Caco-2 (cell line): ENCODE measurements at regions not wholly inside any gene's neighbourhood (a gene's known extent, or its start where the extent isn't known, plus 50 kb on each side); places are given as distances from the start of the nearest gene placed in this dataset.

Experiments
- BruUV-seq: library from RNA; stranded (reverse); fragments of 400-500 nt; replicated peaks from 2 replicates; lab custom pipeline; 2021; lab: Mats Ljungman, UMichigan
- CTCF ChIA-PET: fragments of 300-600 bp; sonication (Branson Sonifier 250); formaldehyde crosslinking; loops from one replicate; lab custom pipeline; 2022; ENCODE audit warnings: antibody characterized with exemption; lab: Charles Lee
- POLR2A ChIA-PET: fragments of 300-600 bp; sonication (Branson Sonifier 250); formaldehyde crosslinking; loops from one replicate; lab custom pipeline; 2022; ENCODE audit warnings: antibody characterized with exemption; lab: Charles Lee
- DNase-seq, 2 experiments: peaks; one replicate each; pipeline versions ENCODE4 v3.0.0 to v3.0.0-alpha.2; 2020 to 2022
- H3K27me3 ChIP-seq: replicated peaks from 2 replicates; pipeline ENCODE4 v1.6.0; 2011; ENCODE audit warnings: low read length; ENCODE audit not compliant: control insufficient read depth, insufficient read depth
- H3K36me3 ChIP-seq: 2 replicates; pipeline ENCODE4 v1.5.1; 2011; ENCODE audit warnings: low read length; ENCODE audit not compliant: control insufficient read depth, insufficient read depth
- H3K4me1 ChIP-seq: fragments of 250-450 bp; sonication (Bioruptor Pico); 2 replicates; pipeline ENCODE4 v1.5.1; 2020; ENCODE audit warnings: mild to moderate bottlenecking
- H3K4me3 ChIP-seq: 2 replicates; pipeline ENCODE4 v1.5.1; 2011; ENCODE audit warnings: low read depth, mild to moderate bottlenecking, control low read depth, low read length
- H3K9me3 ChIP-seq: fragments of 250-450 bp; sonication (Bioruptor Pico); 2 replicates; pipeline ENCODE4 v1.5.1; 2020; ENCODE audit warnings: mild to moderate bottlenecking, moderate library complexity
- H3K27ac Mint-ChIP-seq: one replicate; pipeline ENCODE4 v1.8.0; 2022; ENCODE audit warnings: mixed read lengths; ENCODE audit not compliant: unreplicated experiment
- H3K27me3 Mint-ChIP-seq: one replicate; pipeline ENCODE4 v1.8.0; 2022; ENCODE audit warnings: mixed read lengths; ENCODE audit not compliant: insufficient read depth, unreplicated experiment
- H3K36me3 Mint-ChIP-seq: one replicate; pipeline ENCODE4 v1.8.0; 2022; ENCODE audit warnings: mild to moderate bottlenecking, mixed read lengths; ENCODE audit not compliant: insufficient read depth, unreplicated experiment
- H3K4me1 Mint-ChIP-seq: one replicate; pipeline ENCODE4 v1.8.0; 2022; ENCODE audit warnings: low read depth, mixed read lengths; ENCODE audit not compliant: unreplicated experiment
- H3K4me3 Mint-ChIP-seq: one replicate; pipeline ENCODE4 v1.8.0; 2022; ENCODE audit warnings: mild to moderate bottlenecking, moderate library complexity, mixed read lengths; ENCODE audit not compliant: unreplicated experiment
- H3K9me3 Mint-ChIP-seq: one replicate; pipeline ENCODE4 v1.8.0; 2022; ENCODE audit warnings: mixed read lengths; ENCODE audit not compliant: unreplicated experiment
- CTCF ChIP-seq, 2 experiments: fragments of 200-600 bp in 1 of 2; IDR thresholded peaks; 1 replicate in 1 of 2; 2 replicates in 1 of 2; pipeline versions ENCODE4 v1.5.1 to v1.8.0; 2011 to 2022; ENCODE audit warnings: antibody characterized with exemption in 1 of 2, control low read depth in 1 of 2, inconsistent platforms in 1 of 2, low read depth in 1 of 2, low read length in 1 of 2, mild to moderate bottlenecking in 1 of 2, moderate library complexity in 1 of 2; ENCODE audit not compliant: insufficient read depth in 1 of 2, severe bottlenecking in 1 of 2, unreplicated experiment in 1 of 2
- intact Hi-C: fragments of 100-400 bp; cut with micrococcal nuclease; formaldehyde crosslinking; loops from one replicate; pipeline ENCODE4 v1.10.0; 2022; ENCODE audit not compliant: unreplicated experiment

- DNase-seq: no peak
- TF ChIP-seq CTCF (IDR thresholded peaks at IDR 0.05; ENCODE audit: insufficient read depth in 1 of 2, low read depth in 1 of 2, low read length in 1 of 2, severe bottlenecking in 1 of 2, unreplicated experiment in 1 of 2): no peak
- POLR2A ChIA-PET: no interaction called here
- intact Hi-C loops: no loop called here
- peaks cover 34% of the 10 kb centered on the region for H3K4me1 ChIP-seq
- no TSS peak for BruUV-seq
- Mint-ChIP-seq H3K27ac (no peak overlapping the region), H3K4me1 (peaks cover 42% of the 10 kb centered on the region), H3K36me3 (no peaks in the 10 kb centered on the region), H3K27me3 (no peaks in the 10 kb centered on the region), H3K4me3 (no peak overlapping the region), H3K9me3 (no peaks in the 10 kb centered on the region)
- H3K36me3 ChIP-seq: no peaks in the 10 kb centered on the region
- H3K9me3 ChIP-seq: no peaks in the 10 kb centered on the region
- no peaks in the 10 kb centered on the region for H3K27me3 ChIP-seq
- CTCF ChIA-PET: no interaction called here
- no peak overlapping the region for H3K4me3 ChIP-seq
These were observed 200.8 kb downstream of the RHOU start for GRCh38 chr1:228935855-228936727.

GRCh38 chr1:228936881-228937280 lies 201.6 kb downstream of the RHOU start:
- H3K4me1 Mint-ChIP-seq: peaks cover 42% of the 10 kb centered on the region
- no peak for DNase-seq
- H3K27me3 Mint-ChIP-seq: no peaks in the 10 kb centered on the region

GRCh38 chr1:228937351-228937750 lies 202.1 kb downstream of the RHOU start:
- no TSS peak for BruUV-seq
- intact Hi-C loops: no loop called here
- H3K4me3 ChIP-seq: no peak overlapping the region
- Mint-ChIP-seq H3K4me1 (peaks cover 42% of the 10 kb centered on the region), H3K27ac (no peak overlapping the region), H3K36me3 (no peaks in the 10 kb centered on the region), H3K27me3 (no peaks in the 10 kb centered on the region), H3K9me3 (no peaks in the 10 kb centered on the region), H3K4me3 (no peak overlapping the region)
- DNase-seq: no peak
- POLR2A ChIA-PET: no interaction called here
- CTCF ChIA-PET: no interaction called here
- no peaks in the 10 kb centered on the region for H3K9me3 ChIP-seq
- no peak for TF ChIP-seq CTCF (IDR thresholded peaks at IDR 0.05; ENCODE audit: insufficient read depth in 1 of 2, low read depth in 1 of 2, low read length in 1 of 2, severe bottlenecking in 1 of 2, unreplicated experiment in 1 of 2)
- no peaks in the 10 kb centered on the region for H3K36me3 ChIP-seq
- H3K4me1 ChIP-seq: peaks cover 34% of the 10 kb centered on the region
- no peaks in the 10 kb centered on the region for H3K27me3 ChIP-seq

More at GRCh38 chr1:228936881-228937280, 201.6 kb downstream of the RHOU start:
- Histone ChIP-seq H3K9me3 (no peaks in the 10 kb centered on the region), H3K4me3 (no peak overlapping the region), H3K27me3 (no peaks in the 10 kb centered on the region), H3K4me1 (peaks cover 34% of the 10 kb centered on the region), H3K36me3 (no peaks in the 10 kb centered on the region)
- ChIA-PET POLR2A (no interaction called here), CTCF (no interaction called here)
- no TSS peak for BruUV-seq
- Mint-ChIP-seq H3K36me3 (no peaks in the 10 kb centered on the region), H3K9me3 (no peaks in the 10 kb centered on the region), H3K4me3 (no peak overlapping the region), H3K27ac (no peak overlapping the region)
- TF ChIP-seq CTCF (IDR thresholded peaks at IDR 0.05; ENCODE audit: insufficient read depth in 1 of 2, low read depth in 1 of 2, low read length in 1 of 2, severe bottlenecking in 1 of 2, unreplicated experiment in 1 of 2): no peak
- intact Hi-C loops: no loop called here
